ENCODE measurements at regions not wholly inside any gene's neighbourhood (a gene's known extent, or its start where the extent isn't known, plus 50 kb on each side); places are given as distances from the start of the nearest gene placed in this dataset.

DNA sequence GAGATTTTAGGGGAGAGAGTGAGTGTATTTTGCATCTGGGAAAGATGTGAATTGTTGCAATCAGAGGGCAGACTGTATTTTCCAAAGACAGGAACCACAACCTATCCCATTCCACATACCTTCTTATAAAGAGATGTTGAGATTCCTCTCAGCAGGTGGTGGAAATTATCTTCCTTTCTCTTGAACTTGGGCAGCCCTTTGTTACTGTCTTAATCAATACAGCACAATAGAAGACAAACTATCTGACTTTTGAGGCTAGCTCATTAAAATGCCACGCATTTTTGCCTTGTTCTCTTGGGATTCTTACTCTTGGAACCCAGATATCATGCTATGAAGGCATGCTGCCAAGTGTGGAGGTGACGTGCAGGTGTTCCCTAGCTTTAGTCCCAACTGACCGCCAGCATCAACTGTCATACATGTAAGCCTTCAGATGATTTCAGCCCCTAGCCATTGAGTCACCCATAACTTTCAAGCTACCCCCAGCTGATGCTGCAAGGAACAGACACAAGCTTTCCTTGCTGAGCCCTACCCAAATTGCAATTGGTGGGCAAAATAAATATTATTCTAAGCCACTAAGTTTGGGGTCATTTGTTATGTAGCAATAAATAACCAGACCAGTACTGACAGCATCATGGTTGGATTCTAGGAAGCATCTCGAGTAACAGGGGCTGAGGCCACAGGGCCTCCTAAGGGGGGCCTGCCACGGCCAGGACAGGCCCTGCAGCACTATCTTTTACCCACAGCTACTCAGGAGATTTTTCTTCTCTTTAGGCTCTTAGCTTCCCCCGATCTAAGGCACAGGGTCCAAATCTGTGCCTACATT, 63.0 kb downstream of the RPL27A start (continued):
- TF ChIP-seq, protein P1, sequence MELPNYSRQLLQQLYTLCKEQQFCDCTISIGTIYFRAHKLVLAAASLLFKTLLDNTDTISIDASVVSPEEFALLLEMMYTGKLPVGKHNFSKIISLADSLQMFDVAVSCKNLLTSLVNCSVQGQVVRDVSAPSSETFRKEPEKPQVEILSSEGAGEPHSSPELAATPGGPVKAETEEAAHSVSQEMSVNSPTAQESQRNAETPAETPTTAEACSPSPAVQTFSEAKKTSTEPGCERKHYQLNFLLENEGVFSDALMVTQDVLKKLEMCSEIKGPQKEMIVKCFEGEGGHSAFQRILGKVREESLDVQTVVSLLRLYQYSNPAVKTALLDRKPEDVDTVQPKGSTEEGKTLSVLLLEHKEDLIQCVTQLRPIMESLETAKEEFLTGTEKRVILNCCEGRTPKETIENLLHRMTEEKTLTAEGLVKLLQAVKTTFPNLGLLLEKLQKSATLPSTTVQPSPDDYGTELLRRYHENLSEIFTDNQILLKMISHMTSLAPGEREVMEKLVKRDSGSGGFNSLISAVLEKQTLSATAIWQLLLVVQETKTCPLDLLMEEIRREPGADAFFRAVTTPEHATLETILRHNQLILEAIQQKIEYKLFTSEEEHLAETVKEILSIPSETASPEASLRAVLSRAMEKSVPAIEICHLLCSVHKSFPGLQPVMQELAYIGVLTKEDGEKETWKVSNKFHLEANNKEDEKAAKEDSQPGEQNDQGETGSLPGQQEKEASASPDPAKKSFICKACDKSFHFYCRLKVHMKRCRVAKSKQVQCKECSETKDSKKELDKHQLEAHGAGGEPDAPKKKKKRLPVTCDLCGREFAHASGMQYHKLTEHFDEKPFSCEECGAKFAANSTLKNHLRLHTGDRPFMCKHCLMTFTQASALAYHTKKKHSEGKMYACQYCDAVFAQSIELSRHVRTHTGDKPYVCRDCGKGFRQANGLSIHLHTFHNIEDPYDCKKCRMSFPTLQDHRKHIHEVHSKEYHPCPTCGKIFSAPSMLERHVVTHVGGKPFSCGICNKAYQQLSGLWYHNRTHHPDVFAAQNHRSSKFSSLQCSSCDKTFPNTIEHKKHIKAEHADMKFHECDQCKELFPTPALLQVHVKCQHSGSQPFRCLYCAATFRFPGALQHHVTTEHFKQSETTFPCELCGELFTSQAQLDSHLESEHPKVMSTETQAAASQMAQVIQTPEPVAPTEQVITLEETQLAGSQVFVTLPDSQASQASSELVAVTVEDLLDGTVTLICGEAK (IDR thresholded peaks at IDR 0.05), result no peak
- TF ChIP-seq, protein P1 (CRISPR knock-in tag; IDR thresholded peaks at IDR 0.05), result no peak

All from K562 (cell line).